OCI-LY3 (cell line): ENCODE measurements at regions not wholly inside any gene's neighbourhood (a gene's known extent, or its start where the extent isn't known, plus 50 kb on each side); places are given as distances from the start of the nearest gene placed in this dataset.

Source experiments
- H2AFZ ChIP-seq: fragments of 200-600, 300-600 bp; shearing (Covaris generic); 2 replicates; pipeline ENCODE4 v1.6.0; 2014; ENCODE audit warnings: antibody characterized with exemption, low read depth, low read length
- H3K27ac ChIP-seq: fragments of 200-600, 300-600 bp; sonication (generic); 2 replicates; pipeline ENCODE4 v1.5.1; 2014; ENCODE audit warnings: mild to moderate bottlenecking, low read length, moderate library complexity, mixed read lengths
- H3K27me3 ChIP-seq: fragments of 200-600, 300-600 bp; sonication (generic); 2 replicates; pipeline ENCODE4 v1.6.1; 2014; ENCODE audit warnings: low read depth, low read length, mixed read lengths
- H3K36me3 ChIP-seq: fragments of 200-600, 300-600 bp; sonication (generic); replicated peaks from 2 replicates; pipeline ENCODE3; 2014; ENCODE audit warnings: low read depth, low read length, mixed read lengths
- H3K4me1 ChIP-seq: fragments of 300-600, 200-600 bp; sonication (generic); 2 replicates; pipeline ENCODE4 v1.6.1; 2014; ENCODE audit warnings: low read length, mixed read lengths
- H3K4me2 ChIP-seq: fragments of 200-600, 300-600 bp; sonication (generic); 2 replicates; pipeline ENCODE4 v1.6.1; 2014; ENCODE audit warnings: low read length, mixed read lengths
- H3K4me3 ChIP-seq: fragments of 300-600, 200-600 bp; sonication (generic); 2 replicates; pipeline ENCODE4 v1.5.1; 2014; ENCODE audit warnings: antibody characterized with exemption, mild to moderate bottlenecking, low read length, moderate library complexity
- H3K79me2 ChIP-seq: fragments of 300-600, 200-600 bp; shearing (Covaris generic); 2 replicates; pipeline ENCODE4 v1.6.1; 2014; ENCODE audit warnings: mild to moderate bottlenecking, low read length, mixed read lengths
- H3K9ac ChIP-seq: fragments of 300-600, 200-600 bp; shearing (Covaris generic); 2 replicates; pipeline ENCODE4 v1.6.0; 2014; ENCODE audit warnings: mild to moderate bottlenecking, low read length, moderate library complexity
- H3K9me3 ChIP-seq: fragments of 200-600, 300-600 bp; shearing (Covaris generic); 2 replicates; pipeline ENCODE4 v1.6.1; 2014; ENCODE audit warnings: low read length, mixed read lengths; ENCODE audit not compliant: insufficient read depth
- H4K20me1 ChIP-seq: fragments of 200-600, 300-600 bp; sonication (generic); 2 replicates; pipeline ENCODE4 v1.6.1; 2016; ENCODE audit warnings: low read length, mixed read lengths; ENCODE audit not compliant: insufficient read depth
- EZH2phosphoT487 ChIP-seq: fragments of 200-600 bp; shearing (Covaris generic); IDR thresholded peaks from 2 replicates; pipeline ENCODE4 v1.6.1; 2018; ENCODE audit warnings: antibody characterized with exemption, mixed run types, low read depth
- TF ChIP-seq, protein P1 (sequence below): fragments of 200-600, 300-600 bp; sonication (generic); IDR thresholded peaks from 2 replicates; pipeline ENCODE4 v1.5.1; 2014; ENCODE audit warnings: antibody characterized with exemption, low read length, low read depth

DNA sequence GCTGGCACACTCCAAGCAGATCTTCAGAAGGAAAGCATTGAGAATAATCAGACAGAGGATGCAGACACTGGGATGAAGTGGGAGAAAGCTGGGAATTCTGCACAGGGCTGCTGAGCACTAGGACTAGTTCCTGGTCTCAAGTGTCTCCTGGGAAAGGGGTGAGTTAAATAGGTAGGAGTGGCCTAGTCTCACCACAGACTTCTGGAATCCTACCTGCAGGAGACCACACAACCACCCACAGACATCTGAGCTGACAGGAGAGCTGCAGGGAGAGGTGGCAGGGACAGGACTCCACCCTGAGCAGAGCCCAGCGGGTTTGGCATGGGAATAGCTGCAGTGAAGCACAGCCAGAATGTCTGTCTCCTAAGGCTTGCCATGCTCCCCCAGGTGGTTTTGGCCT is 95.1 kb upstream of the GALNTL6 start:
- Histone ChIP-seq H3K9ac (no peak overlapping the region), H3K4me2 (no peak overlapping the region), H3K36me3 (no peaks in the 10 kb centered on the region), H3K27me3 (no peaks in the 10 kb centered on the region), H2AFZ (no peak overlapping the region), H3K79me2 (no peaks in the 10 kb centered on the region), H3K4me3 (no peak overlapping the region), H3K4me1 (no peaks in the 10 kb centered on the region), H4K20me1 (no peaks in the 10 kb centered on the region), H3K9me3 (no peaks in the 10 kb centered on the region), H3K27ac (no peak overlapping the region)
- TF ChIP-seq EZH2phosphoT487, result no peak
- TF ChIP-seq, protein P1, sequence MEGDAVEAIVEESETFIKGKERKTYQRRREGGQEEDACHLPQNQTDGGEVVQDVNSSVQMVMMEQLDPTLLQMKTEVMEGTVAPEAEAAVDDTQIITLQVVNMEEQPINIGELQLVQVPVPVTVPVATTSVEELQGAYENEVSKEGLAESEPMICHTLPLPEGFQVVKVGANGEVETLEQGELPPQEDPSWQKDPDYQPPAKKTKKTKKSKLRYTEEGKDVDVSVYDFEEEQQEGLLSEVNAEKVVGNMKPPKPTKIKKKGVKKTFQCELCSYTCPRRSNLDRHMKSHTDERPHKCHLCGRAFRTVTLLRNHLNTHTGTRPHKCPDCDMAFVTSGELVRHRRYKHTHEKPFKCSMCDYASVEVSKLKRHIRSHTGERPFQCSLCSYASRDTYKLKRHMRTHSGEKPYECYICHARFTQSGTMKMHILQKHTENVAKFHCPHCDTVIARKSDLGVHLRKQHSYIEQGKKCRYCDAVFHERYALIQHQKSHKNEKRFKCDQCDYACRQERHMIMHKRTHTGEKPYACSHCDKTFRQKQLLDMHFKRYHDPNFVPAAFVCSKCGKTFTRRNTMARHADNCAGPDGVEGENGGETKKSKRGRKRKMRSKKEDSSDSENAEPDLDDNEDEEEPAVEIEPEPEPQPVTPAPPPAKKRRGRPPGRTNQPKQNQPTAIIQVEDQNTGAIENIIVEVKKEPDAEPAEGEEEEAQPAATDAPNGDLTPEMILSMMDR, result no peak

DNA sequence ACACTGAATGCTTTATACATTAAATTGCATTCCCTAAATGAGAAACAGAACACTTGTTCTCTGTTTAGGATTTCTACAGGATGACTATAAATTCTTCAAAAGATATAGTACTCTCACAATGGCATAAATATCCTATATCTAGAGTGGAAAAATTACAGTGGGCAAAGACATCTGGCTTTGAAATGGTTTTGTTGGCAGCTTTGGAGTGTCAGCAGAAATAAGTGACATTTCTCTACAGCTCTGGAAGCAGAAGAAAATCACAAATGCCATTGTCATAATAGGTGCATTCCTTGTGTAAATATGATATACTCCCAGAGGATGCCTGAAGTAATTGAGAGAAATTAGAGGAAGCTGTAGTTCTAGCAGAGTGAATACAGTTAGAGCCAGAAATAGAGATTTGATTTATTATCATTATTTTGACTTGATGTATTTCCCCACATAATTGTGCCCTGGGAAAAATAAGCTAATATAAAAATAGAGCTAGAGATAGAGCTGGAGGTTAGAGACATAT is 95.9 kb upstream of the GALNTL6 start:
- no peak overlapping the region for H3K27ac ChIP-seq
- no peaks in the 10 kb centered on the region for H4K20me1 ChIP-seq
- no peak overlapping the region for H3K4me3 ChIP-seq

DNA sequence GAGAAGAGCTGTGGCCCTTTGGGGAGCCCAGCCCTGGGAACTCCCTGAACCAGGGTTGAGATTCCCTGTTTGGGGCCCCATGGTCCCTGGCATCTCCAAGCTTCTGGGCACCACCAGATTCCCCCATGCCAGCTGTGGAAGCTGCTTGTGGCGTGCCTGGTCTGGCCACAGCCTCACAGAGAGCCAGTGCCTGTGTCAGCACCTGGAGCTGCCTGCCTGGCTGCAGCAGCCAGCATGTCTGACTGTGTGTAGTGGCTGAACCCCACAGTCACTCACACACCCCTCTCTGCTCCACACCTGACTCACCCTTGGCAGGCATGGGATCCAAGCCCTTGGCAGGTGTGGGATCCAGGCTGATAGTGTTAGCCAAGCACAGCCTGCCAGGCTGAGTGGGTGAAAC is 97.2 kb upstream of the GALNTL6 start:
- Histone ChIP-seq H4K20me1 (no peaks in the 10 kb centered on the region), H3K27ac (no peak overlapping the region), H3K4me3 (no peak overlapping the region), H3K4me1 (no peaks in the 10 kb centered on the region), H3K79me2 (no peaks in the 10 kb centered on the region), H2AFZ (no peak overlapping the region), H3K4me2 (no peak overlapping the region), H3K27me3 (no peaks in the 10 kb centered on the region), H3K9me3 (no peaks in the 10 kb centered on the region), H3K9ac (no peak overlapping the region), H3K36me3 (no peaks in the 10 kb centered on the region)
- TF ChIP-seq, protein P1, result no peak
- no peak for TF ChIP-seq EZH2phosphoT487

More for the DNA sequence above, 95.9 kb upstream of the GALNTL6 start:
- TF ChIP-seq, protein P1, result no peak
- no peak for TF ChIP-seq EZH2phosphoT487
- Histone ChIP-seq H3K4me2 (no peak overlapping the region), H3K9me3 (no peaks in the 10 kb centered on the region), H3K4me1 (no peaks in the 10 kb centered on the region), H3K79me2 (no peaks in the 10 kb centered on the region), H3K36me3 (no peaks in the 10 kb centered on the region), H3K27me3 (no peaks in the 10 kb centered on the region), H2AFZ (no peak overlapping the region), H3K9ac (no peak overlapping the region)

DNA sequence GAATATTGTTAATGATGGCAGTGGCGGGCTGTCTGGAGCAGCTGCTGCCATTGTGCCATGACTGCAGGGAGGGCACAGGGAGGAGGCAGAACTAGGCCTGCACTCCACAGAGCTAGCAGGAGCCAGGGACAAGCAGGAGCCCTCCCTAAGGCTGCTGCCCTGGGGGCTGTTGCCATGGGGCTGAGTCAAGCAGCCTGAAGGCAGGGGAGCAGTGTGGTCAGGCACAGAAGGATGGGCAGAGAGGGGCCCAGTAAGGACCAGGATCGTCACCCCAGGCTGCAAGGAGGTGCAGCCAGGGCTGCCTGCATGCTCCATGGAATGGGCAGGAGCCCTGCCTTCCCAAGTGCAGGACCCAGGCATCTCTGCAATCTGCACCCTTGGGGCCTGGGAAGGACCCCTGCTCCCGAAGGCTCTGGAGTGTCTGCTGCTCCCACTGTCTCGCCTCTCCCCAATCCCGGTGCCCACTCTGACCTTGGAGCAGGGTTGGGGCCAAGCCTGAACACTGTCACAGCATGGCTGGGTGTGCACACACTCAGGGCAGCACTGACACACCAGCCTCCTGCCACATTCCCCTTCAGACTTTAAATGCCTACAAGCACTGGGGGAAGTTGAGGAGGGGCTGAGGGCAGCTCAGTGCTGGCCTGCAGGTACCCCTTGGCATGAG is 98.3 kb upstream of the GALNTL6 start:
- H3K4me1 ChIP-seq, result no peaks in the 10 kb centered on the region
- no peaks in the 10 kb centered on the region for H4K20me1 ChIP-seq
- no peak overlapping the region for H3K4me3 ChIP-seq
- H3K9ac ChIP-seq, result no peak overlapping the region
- H2AFZ ChIP-seq, result no peak overlapping the region
- H3K9me3 ChIP-seq, result no peaks in the 10 kb centered on the region
- H3K36me3 ChIP-seq, result no peaks in the 10 kb centered on the region
- no peaks in the 10 kb centered on the region for H3K27me3 ChIP-seq
- TF ChIP-seq EZH2phosphoT487, result no peak
- no peaks in the 10 kb centered on the region for H3K79me2 ChIP-seq
- H3K4me2 ChIP-seq, result no peak overlapping the region
- H3K27ac ChIP-seq, result no peak overlapping the region
